Mesendoderm (in vitro differentiated cells): ENCODE measurements at regions not wholly inside any gene's neighbourhood (a gene's known extent, or its start where the extent isn't known, plus 50 kb on each side); places are given as distances from the start of the nearest gene placed in this dataset.

ENCODE experiments used
- DNase-seq: peaks from one replicate; pipeline ENCODE4 v3.0.0; 2013
- H2AK5ac ChIP-seq: 2 replicates; pipeline ENCODE4 v1.6.1; 2013; ENCODE audit warnings: low read length, inconsistent platforms
- H2BK120ac ChIP-seq: 2 replicates; pipeline ENCODE4 v1.6.1; 2013; ENCODE audit warnings: low read depth, mild to moderate bottlenecking, low read length, moderate library complexity, mixed read lengths
- H2BK15ac ChIP-seq: replicated peaks from 2 replicates; pipeline ENCODE4 v1.6.1; 2013; ENCODE audit warnings: low read depth, mild to moderate bottlenecking, moderate library complexity
- H2BK5ac ChIP-seq: 2 replicates; pipeline ENCODE4 v1.6.1; 2013; ENCODE audit warnings: low read length, inconsistent platforms
- H3K18ac ChIP-seq: 2 replicates; pipeline ENCODE4 v1.6.1; 2013; ENCODE audit warnings: mild to moderate bottlenecking, low read length, mixed read lengths
- H3K23ac ChIP-seq: one replicate; pipeline ENCODE4 v1.6.1; 2013; ENCODE audit warnings: low read length
- H3K27ac ChIP-seq: 2 replicates; pipeline ENCODE4 v1.5.1; 2013; ENCODE audit warnings: low read depth, mild to moderate bottlenecking, inconsistent platforms, low read length, moderate library complexity
- H3K27me3 ChIP-seq: 2 replicates; pipeline ENCODE4 v1.6.1; 2013; ENCODE audit warnings: low read length, control low read depth, mild to moderate bottlenecking, inconsistent platforms; ENCODE audit not compliant: insufficient read depth, poor library complexity
- H3K36me3 ChIP-seq: 2 replicates; pipeline ENCODE4 v1.6.1; 2013; ENCODE audit warnings: low read length, inconsistent platforms; ENCODE audit not compliant: control insufficient read depth, insufficient read depth
- H3K4ac ChIP-seq: one replicate; pipeline ENCODE4 v1.6.1; 2013; ENCODE audit warnings: low read depth, mild to moderate bottlenecking, low read length, moderate library complexity
- H3K4me1 ChIP-seq: 2 replicates; pipeline ENCODE4 v1.6.1; 2013; ENCODE audit warnings: low read depth, low read length, inconsistent platforms; ENCODE audit not compliant: control insufficient read depth
- H3K4me2 ChIP-seq: 2 replicates; pipeline ENCODE4 v1.6.1; 2013; ENCODE audit warnings: low read length
- H3K4me3 ChIP-seq: 2 replicates; pipeline ENCODE4 v1.5.1; 2013; ENCODE audit warnings: mild to moderate bottlenecking, low read length
- H3K56ac ChIP-seq: one replicate; pipeline ENCODE4 v1.6.1; 2013; ENCODE audit warnings: low read length
- H3K79me1 ChIP-seq: 2 replicates; pipeline ENCODE4 v1.6.1; 2013; ENCODE audit warnings: low read length, inconsistent platforms
- H3K79me2 ChIP-seq: 2 replicates; pipeline ENCODE4 v1.6.1; 2013; ENCODE audit warnings: mild to moderate bottlenecking, low read length; ENCODE audit not compliant: control insufficient read depth, insufficient read depth
- H3K9ac ChIP-seq: 2 replicates; pipeline ENCODE4 v1.6.1; 2013; ENCODE audit warnings: low read length, inconsistent platforms
- H4K5ac ChIP-seq: one replicate; pipeline ENCODE4 v1.6.1; 2013; ENCODE audit warnings: low read length
- H4K8ac ChIP-seq: one replicate; pipeline ENCODE4 v1.6.1; 2013; ENCODE audit warnings: low read depth, mild to moderate bottlenecking, control low read depth, low read length, moderate library complexity
- WGBS: extraction: QIAGEN DNeasy Blood & Tissue Kit; methylation state at CpG from one replicate; pipeline ENCODE4 v1.1.7; 2013; ENCODE audit warnings: low lambda C conversion rate, missing lambda C conversion rate; ENCODE audit not compliant: insufficient coverage; ENCODE audit errors: extremely low coverage; 5-methylcytosine and 5-hydroxymethylcytosine counted together

- H4K8ac ChIP-seq = no peak overlapping the region
- no peaks in the 10 kb centered on the region for H3K4me1 ChIP-seq
- H2AK5ac ChIP-seq = no peak overlapping the region
- no peaks in the 10 kb centered on the region for H3K27me3 ChIP-seq
- no peaks in the 10 kb centered on the region for H3K79me1 ChIP-seq
- no peak overlapping the region for H3K4me2 ChIP-seq
- no peaks in the 10 kb centered on the region for H3K36me3 ChIP-seq
- no peak overlapping the region for H2BK120ac ChIP-seq
- H3K4ac ChIP-seq = no peak overlapping the region
- no peaks in the 10 kb centered on the region for H3K79me2 ChIP-seq
- WGBS = no CpG with 5 or more reads among the region's 7 CpGs
- H3K56ac ChIP-seq = no peak overlapping the region
- no peak overlapping the region for H3K23ac ChIP-seq
- H2BK15ac ChIP-seq = peak overlapping the region; percentile 78
- no peak for DNase-seq
- no peak overlapping the region for H4K5ac ChIP-seq
- no peak overlapping the region for H3K18ac ChIP-seq
- no peak overlapping the region for H3K27ac ChIP-seq
- no peak overlapping the region for H3K4me3 ChIP-seq
- no peak overlapping the region for H3K9ac ChIP-seq
- no peak overlapping the region for H2BK5ac ChIP-seq
These were observed 234.3 kb downstream of the PYDC2 start for GRCh38 chr3:191695131-191695814.

GRCh38 chr3:191695815-191696153 lies 234.8 kb downstream of the PYDC2 start:
- H3K18ac ChIP-seq = no peak overlapping the region
- H3K4ac ChIP-seq = no peak overlapping the region
- no peak overlapping the region for H3K27ac ChIP-seq
- H3K79me1 ChIP-seq = no peaks in the 10 kb centered on the region
- no peak overlapping the region for H2BK120ac ChIP-seq
- no peak overlapping the region for H3K23ac ChIP-seq
- no peaks in the 10 kb centered on the region for H3K36me3 ChIP-seq
- no peak for DNase-seq
- no peaks in the 10 kb centered on the region for H3K27me3 ChIP-seq
- H3K4me1 ChIP-seq = no peaks in the 10 kb centered on the region
- H2BK5ac ChIP-seq = no peak overlapping the region
- no peak overlapping the region for H3K9ac ChIP-seq
- no peak overlapping the region for H3K56ac ChIP-seq
- no peak overlapping the region for H3K4me2 ChIP-seq
- no peak overlapping the region for H2AK5ac ChIP-seq
- no peak overlapping the region for H4K8ac ChIP-seq
- no peak overlapping the region for H4K5ac ChIP-seq
- H2BK15ac ChIP-seq = no peak overlapping the region
- no peaks in the 10 kb centered on the region for H3K79me2 ChIP-seq
- no peak overlapping the region for H3K4me3 ChIP-seq

GRCh38 chr3:191696348-191696747 lies 235.4 kb downstream of the PYDC2 start:
- no peak overlapping the region for H3K4me3 ChIP-seq
- no peak overlapping the region for H3K4ac ChIP-seq
- no peak overlapping the region for H2AK5ac ChIP-seq
- no peak overlapping the region for H3K23ac ChIP-seq
- no peaks in the 10 kb centered on the region for H3K79me1 ChIP-seq
- H3K56ac ChIP-seq = no peak overlapping the region
- H2BK15ac ChIP-seq = no peak overlapping the region
- H3K27ac ChIP-seq = no peak overlapping the region
- H3K9ac ChIP-seq = no peak overlapping the region
- no peak overlapping the region for H3K4me2 ChIP-seq
- no peak overlapping the region for H2BK120ac ChIP-seq
- DNase-seq = no peak
- no peak overlapping the region for H2BK5ac ChIP-seq
- H4K5ac ChIP-seq = no peak overlapping the region
- no peaks in the 10 kb centered on the region for H3K27me3 ChIP-seq
- H3K79me2 ChIP-seq = no peaks in the 10 kb centered on the region
- H3K4me1 ChIP-seq = no peaks in the 10 kb centered on the region
- no peak overlapping the region for H3K18ac ChIP-seq
- no peaks in the 10 kb centered on the region for H3K36me3 ChIP-seq
- H4K8ac ChIP-seq = no peak overlapping the region

GRCh38 chr3:191699546-191699945 lies 238.6 kb downstream of the PYDC2 start:
- Histone ChIP-seq H2AK5ac (no peak overlapping the region), H3K4me3 (no peak overlapping the region), H2BK120ac (no peak overlapping the region), H3K18ac (no peak overlapping the region), H4K5ac (no peak overlapping the region), H2BK5ac (no peak overlapping the region), H3K79me2 (no peaks in the 10 kb centered on the region), H3K56ac (no peak overlapping the region), H3K27me3 (no peaks in the 10 kb centered on the region), H3K4me1 (no peaks in the 10 kb centered on the region), H3K9ac (no peak overlapping the region), H3K79me1 (no peaks in the 10 kb centered on the region), H3K4me2 (no peak overlapping the region), H3K27ac (no peak overlapping the region), H3K23ac (no peak overlapping the region), H3K4ac (no peak overlapping the region), H2BK15ac (no peak overlapping the region), H3K36me3 (no peaks in the 10 kb centered on the region), H4K8ac (no peak overlapping the region)
- no peak for DNase-seq
- 100% methylated on average over 1 of the region's 1 CpG for WGBS

- no peak overlapping the region for H3K56ac ChIP-seq
- H3K27me3 ChIP-seq = no peaks in the 10 kb centered on the region
- H3K23ac ChIP-seq = no peak overlapping the region
- H4K8ac ChIP-seq = no peak overlapping the region
- no CpG with 5 or more reads among the region's 2 CpGs for WGBS
- no peak overlapping the region for H4K5ac ChIP-seq
- peak; percentile 58 for DNase-seq
- no peaks in the 10 kb centered on the region for H3K79me1 ChIP-seq
- H3K79me2 ChIP-seq = no peaks in the 10 kb centered on the region
- no peak overlapping the region for H2BK15ac ChIP-seq
- no peak overlapping the region for H2BK5ac ChIP-seq
- no peak overlapping the region for H3K18ac ChIP-seq
- no peak overlapping the region for H3K9ac ChIP-seq
- no peak overlapping the region for H3K4me3 ChIP-seq
- no peak overlapping the region for H2BK120ac ChIP-seq
- no peak overlapping the region for H2AK5ac ChIP-seq
- no peak overlapping the region for H3K4ac ChIP-seq
- no peaks in the 10 kb centered on the region for H3K4me1 ChIP-seq
- no peaks in the 10 kb centered on the region for H3K36me3 ChIP-seq
- H3K27ac ChIP-seq = no peak overlapping the region
- H3K4me2 ChIP-seq = no peak overlapping the region
These were observed 241.2 kb downstream of the PYDC2 start for GRCh38 chr3:191702121-191702520.

GRCh38 chr3:191707817-191708216 lies 246.9 kb downstream of the PYDC2 start:
- Histone ChIP-seq H3K79me1 (no peaks in the 10 kb centered on the region), H3K4me1 (no peaks in the 10 kb centered on the region), H2BK15ac (no peak overlapping the region), H3K56ac (no peak overlapping the region), H2BK5ac (no peak overlapping the region), H3K4me2 (no peak overlapping the region), H3K4ac (no peak overlapping the region), H3K36me3 (no peaks in the 10 kb centered on the region), H3K27me3 (no peaks in the 10 kb centered on the region), H3K4me3 (no peak overlapping the region), H3K23ac (no peak overlapping the region), H3K27ac (no peak overlapping the region), H3K18ac (peak overlapping the region; percentile 57), H2BK120ac (no peak overlapping the region), H2AK5ac (no peak overlapping the region), H4K5ac (no peak overlapping the region), H4K8ac (no peak overlapping the region), H3K9ac (no peak overlapping the region), H3K79me2 (no peaks in the 10 kb centered on the region)
- no CpG with 5 or more reads among the region's 6 CpGs for WGBS
- DNase-seq = no peak
